NCI-H82 treated with DMSO at 0.1 percent for 48 hours (cell line): ENCODE measurements at regions not wholly inside any gene's neighbourhood (a gene's known extent, or its start where the extent isn't known, plus 50 kb on each side); places are given as distances from the start of the nearest gene placed in this dataset.

Experiments used
- DNase-seq: peaks from one replicate; lab custom pipeline; 2025; ENCODE audit not compliant: unreplicated experiment; lab: John Stamatoyannopoulos, UW

DNA sequence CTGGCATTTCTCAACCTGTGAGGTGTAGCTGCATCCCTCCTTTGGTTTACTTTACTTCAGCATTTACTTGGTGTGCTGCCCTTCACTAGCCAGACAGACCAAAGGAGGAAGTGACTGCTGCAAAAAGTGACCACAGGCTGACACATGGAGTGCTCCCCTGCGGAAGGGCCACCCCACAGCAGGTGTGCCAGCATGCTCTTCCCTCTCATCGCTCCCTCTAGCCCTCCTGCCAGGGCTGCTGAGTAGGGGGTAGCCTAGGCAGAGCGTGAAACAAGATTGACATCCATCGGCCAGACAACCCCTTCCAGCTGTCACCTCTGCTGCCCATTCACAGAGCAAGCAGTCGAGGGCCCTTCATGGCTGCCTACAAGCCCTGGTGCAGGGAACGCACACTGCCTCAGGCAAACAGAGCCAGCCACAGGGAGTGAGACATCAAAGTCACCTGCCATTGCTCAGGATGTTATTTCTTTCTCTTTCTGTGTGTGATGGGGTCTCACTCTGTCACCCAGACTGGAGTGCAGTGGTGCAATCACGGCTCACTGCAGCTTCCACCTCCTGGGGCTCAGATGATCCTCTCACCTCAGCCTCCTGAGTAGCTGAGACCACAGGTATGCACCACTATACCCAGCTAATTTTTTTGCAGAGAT lies 102.0 kb upstream of the RPS6KA2 start:
- no peak for DNase-seq

DNA sequence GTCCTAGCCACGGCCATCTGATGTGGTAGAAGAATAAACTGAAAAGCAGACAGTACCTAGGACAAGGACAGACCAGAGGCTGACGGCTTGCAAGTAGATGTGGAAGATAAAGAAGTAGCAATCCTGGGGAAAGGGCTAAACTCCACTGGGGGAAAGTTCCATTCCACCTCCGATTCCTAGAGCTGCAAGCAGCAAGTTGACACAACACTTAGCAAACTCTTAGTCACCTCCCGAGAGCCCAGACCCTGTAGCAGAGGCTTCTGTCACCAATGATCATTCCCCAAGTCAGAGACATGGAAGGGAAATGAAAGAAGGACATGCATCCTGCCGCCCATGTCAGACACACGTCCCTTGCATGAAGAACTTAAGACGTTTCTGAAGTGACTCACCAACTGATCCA lies 99.2 kb upstream of the RPS6KA2 start:
- DNase-seq = no peak

DNA sequence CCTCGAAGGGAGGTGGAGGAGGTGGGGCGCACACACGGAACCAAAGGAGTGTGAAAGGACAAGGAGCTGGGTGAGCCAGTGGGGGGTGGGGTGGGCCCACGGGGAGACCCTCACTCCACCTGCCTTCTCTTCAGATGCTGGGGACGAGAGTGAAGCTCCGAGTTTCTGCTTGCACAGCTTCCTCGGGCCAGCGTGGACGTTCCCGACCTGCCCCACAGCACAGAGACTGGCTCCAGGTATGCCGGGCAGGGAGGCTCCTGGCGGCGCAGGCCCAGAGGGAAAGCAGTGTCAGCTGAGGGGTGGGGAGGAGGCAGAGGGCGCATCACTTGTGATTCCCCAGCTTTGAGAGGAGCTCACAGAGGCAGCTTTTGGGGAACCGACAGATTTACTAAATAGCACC lies 98.5 kb upstream of the RPS6KA2 start:
- DNase-seq = no peak

DNA sequence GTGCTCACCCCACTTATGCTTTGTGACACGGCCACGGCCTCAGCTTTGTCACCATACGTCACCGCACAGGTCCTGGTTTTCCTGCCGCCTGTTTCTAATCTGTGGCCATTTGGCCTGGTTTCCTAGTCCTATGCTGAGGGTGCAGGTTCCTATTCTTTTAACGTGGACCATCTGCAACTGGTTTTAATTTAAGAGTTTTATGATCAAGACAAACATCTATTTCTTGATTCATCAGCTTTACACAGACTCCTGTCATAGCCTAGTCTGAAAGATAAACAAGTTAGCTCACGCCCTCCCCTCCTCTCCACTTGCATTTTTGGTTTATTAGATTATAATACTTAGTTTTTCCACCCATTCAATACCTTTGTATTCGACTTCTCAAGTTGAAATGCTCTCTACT lies 97.5 kb upstream of the RPS6KA2 start:
- DNase-seq = no peak

DNA sequence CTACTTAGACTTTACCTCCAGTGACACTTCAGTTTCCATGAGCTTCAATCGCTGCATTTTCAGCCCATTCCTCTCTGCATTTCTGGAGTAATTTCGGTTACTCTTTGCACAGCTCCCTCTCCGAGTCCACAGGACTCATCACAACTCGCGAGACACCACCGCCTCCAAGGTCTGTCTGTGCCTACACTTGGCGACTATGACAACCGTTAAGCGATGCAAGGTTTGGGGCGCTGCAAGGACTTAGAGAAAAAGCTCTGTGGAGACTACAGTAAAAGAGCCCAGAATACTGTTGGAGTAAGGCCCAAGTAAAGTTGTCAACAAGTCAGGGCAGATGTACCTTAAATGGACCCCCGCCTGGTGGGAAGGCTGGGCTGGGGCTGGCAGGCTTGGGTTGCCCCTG lies 95.7 kb upstream of the RPS6KA2 start:
- DNase-seq = no peak

DNA sequence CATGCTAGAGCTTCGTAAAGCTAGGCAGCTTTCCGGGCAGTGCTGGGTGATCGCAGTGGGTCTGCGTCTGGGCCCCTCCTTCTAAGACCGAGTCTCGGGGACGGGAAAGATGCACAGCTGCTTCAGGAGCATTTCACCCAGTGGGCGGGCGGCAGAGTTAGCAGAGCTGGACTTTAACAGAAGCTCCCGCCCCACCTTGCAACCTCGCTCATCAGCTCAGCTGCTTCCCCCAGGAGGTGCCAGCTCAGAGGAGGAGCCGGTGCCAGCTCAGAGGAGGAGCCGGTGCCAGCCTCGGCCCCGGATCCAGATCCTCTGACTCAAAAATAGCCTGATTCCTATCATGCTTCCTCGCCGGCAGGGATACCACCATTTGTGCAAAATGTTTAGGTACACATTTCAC lies 94.5 kb upstream of the RPS6KA2 start:
- no peak for DNase-seq

DNA sequence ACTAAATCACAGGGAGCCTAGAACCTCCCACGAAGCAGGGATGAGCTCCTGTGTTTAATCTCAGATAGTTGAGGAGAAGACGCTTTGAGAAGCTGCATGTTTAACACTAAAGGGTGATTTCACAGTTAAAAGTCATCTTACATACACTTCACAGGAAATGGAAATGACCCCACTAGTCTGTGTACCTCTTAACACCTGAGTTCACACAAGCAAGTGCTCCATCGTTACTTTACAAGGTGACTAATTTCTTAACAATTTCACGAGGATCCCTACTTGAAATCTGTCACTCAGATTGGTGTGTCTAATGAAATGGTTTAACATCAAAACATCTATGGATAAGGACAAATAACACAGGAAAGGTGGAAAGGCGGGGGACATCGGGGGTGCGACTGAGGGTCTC lies 93.8 kb upstream of the RPS6KA2 start:
- no peak for DNase-seq

DNA sequence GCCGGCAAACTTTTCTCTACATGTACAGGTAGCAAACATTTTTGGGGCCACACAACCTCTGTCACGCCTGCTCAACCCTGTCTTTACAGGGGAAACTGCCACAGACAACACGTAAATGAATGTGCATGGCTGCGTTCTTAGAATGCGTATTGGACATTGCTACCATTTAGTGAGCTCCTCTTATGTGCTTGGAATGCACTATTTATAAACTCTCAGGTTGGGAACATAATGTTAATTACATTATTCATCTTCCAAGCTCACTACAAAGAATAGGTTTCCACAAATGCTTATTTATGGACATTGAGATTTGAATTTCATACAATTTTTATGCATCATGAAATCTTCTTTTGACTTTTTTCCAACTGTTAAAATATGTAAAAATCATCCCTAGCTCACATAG lies 92.0 kb upstream of the RPS6KA2 start:
- DNase-seq = no peak

DNA sequence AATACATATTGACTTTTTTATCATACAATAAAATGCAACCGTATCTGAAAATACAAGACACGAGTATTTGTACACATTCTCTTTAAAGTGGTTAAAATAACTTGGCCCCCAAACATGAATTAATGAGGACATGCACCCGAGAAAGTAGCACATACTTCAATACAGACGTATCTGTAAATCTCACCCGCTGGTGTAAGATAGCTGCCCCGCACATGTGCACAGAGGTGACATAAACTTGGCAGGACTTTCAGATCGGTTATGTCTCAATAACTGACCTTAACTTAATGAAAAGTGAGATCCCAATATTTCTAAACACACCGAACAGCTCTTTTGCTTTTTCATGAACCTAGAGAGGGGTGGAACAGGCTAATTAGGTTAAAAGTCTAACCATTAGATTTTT lies 91.5 kb upstream of the RPS6KA2 start:
- no peak for DNase-seq

DNA sequence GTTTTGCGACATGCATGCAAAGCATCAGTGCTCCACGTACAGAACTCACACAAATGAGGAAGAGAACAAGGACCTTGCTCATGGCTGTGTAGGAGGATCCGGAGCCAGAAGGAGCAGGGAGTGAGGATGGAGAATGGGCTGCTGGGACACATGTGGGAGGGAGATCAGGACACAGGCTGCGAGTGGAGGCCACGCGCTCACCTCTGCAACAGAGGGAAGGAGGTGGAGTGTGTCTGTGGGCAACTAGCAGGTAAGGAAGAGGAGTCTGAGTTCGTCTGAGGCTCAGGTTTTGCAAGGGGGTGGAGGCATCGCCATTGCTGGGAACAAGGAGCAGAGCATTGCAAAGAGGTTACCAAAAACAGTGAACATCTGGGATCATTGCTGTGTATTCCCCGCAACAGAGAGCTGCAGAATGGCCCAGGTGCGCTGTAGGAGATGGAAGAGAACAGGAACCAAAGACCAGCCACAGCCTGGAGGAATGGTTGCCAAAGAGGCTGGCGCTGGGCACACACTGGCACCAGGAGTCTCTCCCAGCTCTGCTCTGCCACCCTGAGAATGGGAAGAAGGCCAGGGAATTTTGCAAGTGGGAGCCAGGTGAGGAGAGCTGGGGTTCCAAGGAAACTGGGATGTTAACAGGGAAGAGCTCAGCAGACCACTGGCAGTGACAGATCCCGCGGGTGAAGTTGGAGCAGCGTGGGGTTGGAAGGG lies 90.0 kb upstream of the RPS6KA2 start:
- DNase-seq = no peak

DNA sequence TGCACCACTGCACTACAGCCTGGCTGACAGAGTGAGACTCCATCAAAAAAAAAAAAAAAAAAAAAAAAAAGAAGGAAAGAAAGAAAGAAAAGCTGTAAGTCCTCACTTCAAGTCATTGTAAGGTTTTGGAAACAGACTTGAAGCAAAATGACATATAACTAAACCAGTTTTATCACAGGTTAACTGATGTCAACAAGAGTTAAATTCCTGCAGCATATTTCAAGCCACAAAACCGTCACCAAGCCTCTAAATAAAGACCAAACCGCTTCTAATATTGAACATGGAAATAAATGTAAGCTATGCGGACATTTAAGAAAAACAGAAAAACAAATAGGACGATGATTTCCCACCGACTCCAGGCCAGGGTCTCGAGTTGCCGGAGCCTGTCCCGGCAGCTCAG lies 88.9 kb upstream of the RPS6KA2 start:
- DNase-seq = no peak

DNA sequence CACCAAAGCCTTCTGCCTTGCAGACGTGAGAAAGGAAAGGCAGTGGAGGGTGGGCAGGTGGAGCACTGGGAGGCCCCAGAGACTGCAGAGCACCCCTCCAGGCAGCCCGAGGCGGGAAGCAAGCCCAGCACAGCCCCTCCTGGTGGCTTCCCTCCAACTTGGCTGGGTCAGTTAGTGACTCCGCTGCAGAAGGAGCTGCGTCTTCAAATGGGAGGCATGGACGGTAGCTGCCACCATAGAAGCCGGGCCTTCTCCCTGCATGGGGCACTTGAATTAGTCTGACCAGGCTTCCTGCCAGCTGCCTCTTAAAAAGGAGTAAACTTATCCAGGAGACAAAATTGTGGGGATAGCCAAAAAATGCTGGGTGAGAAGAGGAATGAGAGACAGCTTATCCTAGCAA lies 88.0 kb upstream of the RPS6KA2 start:
- DNase-seq = no peak

DNA sequence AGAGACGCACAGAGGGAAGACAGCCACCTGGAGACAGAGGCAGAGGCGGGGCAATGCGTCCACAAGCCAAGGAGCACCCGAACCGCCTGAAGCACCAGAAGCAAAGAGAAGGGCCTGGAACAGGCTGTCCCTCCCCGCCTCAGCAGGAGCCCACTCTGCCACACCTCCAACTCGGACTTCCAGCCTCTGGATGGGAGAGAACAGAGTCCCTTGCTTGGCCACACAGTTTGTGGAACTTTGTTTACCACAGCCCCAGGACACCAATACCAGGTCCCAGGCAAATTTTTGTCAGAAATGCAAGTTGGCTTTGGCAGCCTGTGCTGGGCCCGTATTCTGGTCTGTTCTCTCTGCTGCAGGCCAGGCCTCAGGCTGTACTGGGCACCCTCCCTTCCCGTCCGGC lies 87.5 kb upstream of the RPS6KA2 start:
- no peak for DNase-seq

DNA sequence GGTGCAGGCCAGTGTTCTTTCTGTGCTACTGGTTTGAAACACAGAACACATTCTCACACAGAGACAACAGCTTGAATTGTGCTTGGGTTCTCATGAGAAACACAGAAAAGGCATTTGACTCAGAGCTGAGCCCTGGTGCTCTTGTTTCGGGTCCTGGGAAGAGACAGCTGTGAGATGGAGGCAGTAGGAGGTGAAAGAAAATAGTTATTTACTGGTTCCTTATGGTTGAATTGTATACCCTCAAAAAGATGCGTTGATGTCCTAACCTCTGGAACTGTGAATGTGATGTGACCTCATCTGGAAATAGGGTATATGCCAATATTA lies 87.1 kb upstream of the RPS6KA2 start:
- DNase-seq = no peak

DNA sequence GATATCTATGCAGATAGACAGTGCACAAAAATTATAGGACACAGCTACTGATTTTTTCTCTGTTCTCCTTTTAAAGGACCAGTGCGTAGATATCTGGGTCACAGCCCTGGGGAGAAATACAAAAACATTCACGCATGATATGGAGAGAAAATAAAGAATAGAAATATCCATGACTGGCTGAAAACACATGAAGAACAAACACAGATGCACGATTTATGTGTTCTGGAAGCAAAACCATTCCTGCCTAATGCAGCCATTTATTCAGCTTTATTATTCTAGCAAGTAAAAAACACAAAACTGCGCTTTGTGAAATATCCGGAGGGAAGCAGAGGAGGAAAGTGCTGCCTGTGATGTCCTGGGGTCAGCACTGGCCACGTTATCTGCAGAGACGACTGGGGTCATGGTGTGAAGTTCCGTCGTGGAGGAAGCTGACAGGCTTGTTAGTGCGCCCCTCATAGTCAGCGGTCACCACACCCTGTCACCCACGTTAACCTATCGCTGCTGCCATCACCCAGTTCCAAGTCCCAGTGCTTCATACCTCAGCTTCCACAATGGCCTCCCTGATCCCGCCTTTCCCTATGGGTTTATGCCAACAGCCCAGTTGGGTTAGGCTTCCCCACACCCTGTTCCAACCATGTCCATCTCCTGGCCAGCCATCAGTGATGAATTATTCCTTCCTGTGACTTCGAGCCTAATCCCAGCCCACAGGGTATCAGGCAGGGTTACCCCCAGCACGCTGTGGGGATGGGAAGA lies 86.6 kb upstream of the RPS6KA2 start:
- DNase-seq = no peak

DNA sequence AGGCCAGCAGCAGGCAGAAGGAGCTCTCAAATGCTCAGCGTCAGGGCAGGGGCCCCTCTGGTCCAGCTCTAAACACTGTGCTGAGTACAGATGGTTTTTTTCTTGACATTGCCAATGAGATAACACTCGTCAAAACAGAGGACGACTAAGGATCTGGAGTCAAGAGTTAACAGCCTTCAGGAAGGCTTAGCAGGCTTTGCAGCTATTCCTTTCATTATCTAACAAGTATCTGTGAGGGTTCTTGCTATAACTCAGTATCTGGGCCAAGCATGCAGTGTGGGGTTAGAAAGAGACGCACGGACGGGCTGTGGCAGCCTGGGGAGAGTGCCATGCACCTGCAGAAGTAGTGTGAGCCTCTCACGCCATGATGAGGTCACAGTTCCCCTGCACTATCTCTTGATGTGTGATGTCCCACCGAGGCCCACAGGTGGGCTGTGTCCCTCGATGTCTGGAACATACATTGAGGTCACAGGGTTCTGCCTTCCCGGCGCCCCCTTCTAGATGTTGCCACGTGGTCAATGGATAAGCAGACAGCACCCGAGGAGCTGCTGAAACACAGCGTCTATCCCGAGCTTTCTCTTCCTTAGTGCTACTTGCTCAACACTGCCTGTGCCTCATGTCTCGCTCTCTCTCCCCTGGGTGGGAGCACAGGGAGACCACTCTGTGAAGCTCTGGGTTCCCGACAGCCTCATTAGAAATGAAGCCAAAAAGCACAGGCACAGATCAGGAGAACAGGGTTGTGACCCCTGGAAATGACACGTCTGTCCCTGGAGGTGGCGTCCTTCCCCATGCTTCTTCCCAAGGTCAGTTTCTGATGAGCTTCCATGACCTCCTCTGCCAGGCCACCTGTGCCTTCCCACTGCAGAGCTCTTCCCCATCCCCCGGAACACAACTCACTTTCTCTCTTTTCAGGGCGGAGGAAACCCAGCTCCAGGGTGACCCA lies 85.5 kb upstream of the RPS6KA2 start:
- DNase-seq = no peak

DNA sequence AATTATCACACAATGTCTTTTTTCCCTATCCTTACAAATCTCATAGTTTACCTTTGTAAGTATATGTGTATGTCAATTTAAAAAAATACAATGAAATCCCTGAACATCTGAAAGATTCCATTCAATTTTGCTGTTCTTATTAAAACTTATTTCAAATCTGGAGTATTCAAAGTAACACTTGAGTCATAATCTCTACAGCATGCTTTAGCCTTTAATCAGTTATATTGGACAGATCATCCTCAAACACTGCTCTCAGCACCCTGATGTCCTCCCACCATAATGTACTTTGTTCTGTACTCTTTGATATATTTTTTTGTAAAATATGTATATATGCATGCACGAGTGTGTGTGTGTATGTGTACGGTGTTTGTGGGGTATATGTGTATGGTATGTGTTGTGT lies 83.0 kb upstream of the RPS6KA2 start:
- DNase-seq = no peak

DNA sequence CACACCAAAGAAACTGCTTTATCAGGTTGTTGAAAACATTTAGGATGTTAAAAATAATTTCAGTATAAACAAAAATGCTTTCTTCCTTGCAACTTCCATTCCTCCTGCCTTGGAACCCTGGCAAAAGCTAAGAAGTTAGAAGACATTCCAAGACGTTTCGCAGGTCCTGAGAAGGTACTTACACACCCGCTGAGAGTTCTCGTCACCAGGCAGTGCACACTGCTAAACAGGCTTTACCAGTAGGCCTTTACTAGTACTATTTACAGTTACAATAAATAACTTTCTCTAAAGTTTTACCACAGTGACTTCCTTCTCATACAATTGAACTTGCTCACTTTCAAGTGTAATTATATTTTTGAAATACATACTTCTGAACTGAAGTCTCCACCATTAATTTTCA lies 81.4 kb upstream of the RPS6KA2 start:
- no peak for DNase-seq

DNA sequence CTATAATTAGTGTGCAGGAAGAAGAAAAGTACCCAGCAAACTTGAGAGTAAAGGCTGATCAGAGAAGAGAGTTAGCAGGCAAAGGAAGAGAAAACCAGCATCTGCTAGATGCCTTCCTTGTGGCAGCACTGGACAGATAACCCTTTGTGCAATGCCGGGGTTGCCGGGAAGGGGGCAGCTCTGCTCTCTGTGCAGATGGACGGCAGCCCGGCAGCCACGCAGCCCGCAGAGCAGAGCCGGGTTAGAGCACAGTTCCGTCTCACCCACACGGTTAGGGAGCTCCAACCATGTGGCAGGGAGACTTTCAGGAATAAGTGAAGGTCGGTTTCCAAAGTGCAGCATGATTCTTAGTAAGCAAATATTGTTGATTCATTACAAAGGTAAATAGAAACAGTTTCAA lies 80.0 kb upstream of the RPS6KA2 start:
- DNase-seq = no peak

DNA sequence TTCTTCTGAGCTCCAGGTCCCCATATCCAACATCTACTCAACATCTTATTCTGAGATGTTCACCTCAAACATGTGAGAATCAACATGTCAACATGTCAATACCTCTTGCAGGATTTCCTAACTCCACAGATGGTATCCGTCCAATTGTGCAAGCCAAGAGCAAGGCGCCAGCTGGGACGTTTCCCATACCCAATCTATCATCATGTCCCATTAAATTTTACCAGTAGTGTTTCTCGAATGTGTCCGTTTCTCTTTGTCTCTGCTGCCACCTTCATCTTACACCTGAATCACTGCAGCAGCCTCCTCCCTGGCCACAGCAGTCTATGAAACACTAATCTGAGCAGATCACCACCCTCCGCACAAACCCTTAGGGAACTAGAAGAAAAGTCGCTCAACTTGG lies 78.0 kb upstream of the RPS6KA2 start:
- DNase-seq = no peak

DNA sequence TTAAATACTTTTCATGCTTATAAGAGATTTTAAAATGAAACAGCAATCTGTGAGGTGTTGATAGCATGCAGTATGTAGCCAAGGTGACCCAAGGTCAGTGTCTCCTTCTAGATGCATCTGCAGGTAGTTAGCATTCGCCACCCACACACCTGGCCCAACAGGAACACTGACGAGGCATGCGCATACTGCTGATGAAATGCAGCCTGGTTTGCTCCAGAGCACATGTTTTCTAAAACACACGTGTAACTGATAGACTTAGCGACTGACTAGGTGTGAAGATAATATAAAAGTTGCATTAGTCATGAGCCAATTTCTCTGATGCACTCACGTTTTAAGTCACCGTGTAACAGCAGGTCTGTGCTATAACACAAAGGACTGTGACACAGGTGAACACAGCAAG lies 77.1 kb upstream of the RPS6KA2 start:
- no peak for DNase-seq
